Prostate gland (tissue), 2 donors: ENCODE measurements at regions not wholly inside any gene's neighbourhood (a gene's known extent, or its start where the extent isn't known, plus 50 kb on each side); places are given as distances from the start of the nearest gene placed in this dataset.
"Not testable (repeated sequence)": the region's sequence is repeated elsewhere in the genome, so short reads cannot be mapped to it uniquely, and the experiment has no call there.

ENCODE experiments used
- DNase-seq: peaks from one replicate; pipeline ENCODE4 v3.0.0-alpha.2; 2019; ENCODE audit warnings: low spot score
- H3K27ac ChIP-seq, 2 donors: fragments of 200-600 bp; sonication (generic); 2 replicates each; pipeline ENCODE4 v1.5.1; 2017 to 2019
- H3K27me3 ChIP-seq: fragments of 200-600 bp; sonication (generic); replicated peaks from 2 replicates; pipeline ENCODE4 v1.5.1; 2019; ENCODE audit not compliant: insufficient read depth
- H3K36me3 ChIP-seq, 2 donors: fragments of 200-600 bp; sonication (generic); 1 replicate in 1 of 2; 2 replicates in 1 of 2; pipeline versions ENCODE4 v1.5.1 to v1.8.1; 2017 to 2019
- H3K4me1 ChIP-seq: fragments of 200-600 bp; sonication (generic); replicated peaks from 2 replicates; pipeline ENCODE4 v1.5.1; 2019
- H3K4me3 ChIP-seq, 2 donors: fragments of 200-600 bp; sonication (generic); 2 replicates each; pipeline ENCODE4 v1.5.1; 2017 to 2019
- H3K9me3 ChIP-seq: fragments of 200-600 bp; sonication (generic); 2 replicates; pipeline ENCODE4 v1.5.1; 2017
- POLR2A ChIP-seq: fragments of 450-650 bp; IDR thresholded peaks from one replicate; pipeline ENCODE4 v1.6.1; 2016; ENCODE audit warnings: antibody characterized with exemption, mild to moderate bottlenecking
- POLR2AphosphoS5 ChIP-seq: sonication (generic); formaldehyde crosslinking; IDR thresholded peaks from one replicate; pipeline ENCODE4 v1.6.1; 2017; ENCODE audit warnings: antibody characterized with exemption
- WGBS: methylation state at CpG from one replicate; pipeline ENCODE4 v1.1.5; 2018; 5-methylcytosine and 5-hydroxymethylcytosine counted together
- intact Hi-C: fragments of 100-400 bp; cut with DNase I; formaldehyde crosslinking; loops from one replicate; pipeline ENCODE4 v1.14.2; 2022
- TF ChIP-seq, protein P1 (sequence below), 4 experiments: fragments of 200-600 bp in 2 of 4; fragments of 450-650 bp in 2 of 4; sonication (generic) in 2 of 4; IDR thresholded peaks; 1 replicate in 3 of 4; 2 replicates in 1 of 4; pipeline ENCODE4 v1.5.1; 2016 to 2019; ENCODE audit warnings: antibody characterized with exemption in 4 of 4, mild to moderate bottlenecking in 2 of 4, moderate library complexity in 2 of 4

- Histone ChIP-seq H3K36me3 (no peaks in the 10 kb centered on the region), H3K4me3 (no peak overlapping the region), H3K27me3 (no peaks in the 10 kb centered on the region), H3K27ac (no peak overlapping the region), H3K4me1 (no peaks in the 10 kb centered on the region), H3K9me3 (no peaks in the 10 kb centered on the region)
- intact Hi-C loops, result no loop called here
- TF ChIP-seq POLR2A (no peak), POLR2AphosphoS5 (no peak)
- TF ChIP-seq, protein P1, sequence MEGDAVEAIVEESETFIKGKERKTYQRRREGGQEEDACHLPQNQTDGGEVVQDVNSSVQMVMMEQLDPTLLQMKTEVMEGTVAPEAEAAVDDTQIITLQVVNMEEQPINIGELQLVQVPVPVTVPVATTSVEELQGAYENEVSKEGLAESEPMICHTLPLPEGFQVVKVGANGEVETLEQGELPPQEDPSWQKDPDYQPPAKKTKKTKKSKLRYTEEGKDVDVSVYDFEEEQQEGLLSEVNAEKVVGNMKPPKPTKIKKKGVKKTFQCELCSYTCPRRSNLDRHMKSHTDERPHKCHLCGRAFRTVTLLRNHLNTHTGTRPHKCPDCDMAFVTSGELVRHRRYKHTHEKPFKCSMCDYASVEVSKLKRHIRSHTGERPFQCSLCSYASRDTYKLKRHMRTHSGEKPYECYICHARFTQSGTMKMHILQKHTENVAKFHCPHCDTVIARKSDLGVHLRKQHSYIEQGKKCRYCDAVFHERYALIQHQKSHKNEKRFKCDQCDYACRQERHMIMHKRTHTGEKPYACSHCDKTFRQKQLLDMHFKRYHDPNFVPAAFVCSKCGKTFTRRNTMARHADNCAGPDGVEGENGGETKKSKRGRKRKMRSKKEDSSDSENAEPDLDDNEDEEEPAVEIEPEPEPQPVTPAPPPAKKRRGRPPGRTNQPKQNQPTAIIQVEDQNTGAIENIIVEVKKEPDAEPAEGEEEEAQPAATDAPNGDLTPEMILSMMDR (IDR thresholded peaks at IDR 0.05), result no peak
- 74% methylated on average over 5 of the region's 5 CpGs for WGBS
- no peak for DNase-seq
These were observed 148.1 kb downstream of the LMNTD1 start for GRCh38 chr12:25404955-25405354.

GRCh38 chr12:25401547-25402345 is 151.0 kb upstream of the KRAS start:
- no peaks in the 10 kb centered on the region for H3K4me1 ChIP-seq
- WGBS, result 77% methylated on average over 3 of the region's 3 CpGs
- no peak for TF ChIP-seq POLR2A
- no peaks in the 10 kb centered on the region for H3K36me3 ChIP-seq
- DNase-seq, result no peak
- no peak overlapping the region for H3K27ac ChIP-seq
- H3K4me3 ChIP-seq, result no peak overlapping the region
- no peaks in the 10 kb centered on the region for H3K9me3 ChIP-seq
- no peaks in the 10 kb centered on the region for H3K27me3 ChIP-seq
- intact Hi-C loops, result no loop called here

DNA sequence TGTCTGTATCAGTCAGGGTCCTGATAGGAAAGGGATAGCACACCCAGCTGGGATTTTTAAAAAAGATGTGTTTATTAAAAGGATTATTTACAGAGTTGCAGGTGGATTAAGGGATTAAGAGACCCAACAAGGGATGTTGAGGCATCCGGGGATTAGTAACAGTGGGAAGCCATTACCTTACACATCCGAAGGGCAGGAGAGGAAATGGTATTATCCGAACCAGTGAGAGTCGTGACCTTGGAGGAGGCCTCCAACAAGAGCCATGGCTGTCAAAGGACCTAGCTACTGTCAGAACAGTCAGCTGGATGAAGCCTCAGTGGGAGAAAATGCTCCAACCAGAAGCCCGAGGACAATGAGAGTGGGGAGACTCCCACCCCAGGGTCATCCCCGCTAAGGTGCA is 146.3 kb upstream of the KRAS start:
- H3K27me3 ChIP-seq, result no peaks in the 10 kb centered on the region
- H3K4me1 ChIP-seq, result no peaks in the 10 kb centered on the region
- TF ChIP-seq, protein P1 (IDR thresholded peaks at IDR 0.05), result no peak
- TF ChIP-seq POLR2A, result no peak
- TF ChIP-seq POLR2AphosphoS5, result no peak
- intact Hi-C loops, result no loop called here
- no peak overlapping the region for H3K4me3 ChIP-seq
- WGBS, result 82% methylated on average over 6 of the region's 6 CpGs
- H3K9me3 ChIP-seq, result no peaks in the 10 kb centered on the region
- no peak for DNase-seq
- H3K36me3 ChIP-seq, result no peaks in the 10 kb centered on the region
- no peak overlapping the region for H3K27ac ChIP-seq

GRCh38 chr12:25395227-25395626 is 144.5 kb upstream of the KRAS start:
- H3K27ac ChIP-seq, result no peak overlapping the region
- no peaks in the 10 kb centered on the region for H3K36me3 ChIP-seq
- H3K4me1 ChIP-seq, result no peaks in the 10 kb centered on the region
- H3K4me3 ChIP-seq, result no peak overlapping the region
- 48% methylated on average over 1 of the region's 1 CpG for WGBS
- H3K27me3 ChIP-seq, result no peaks in the 10 kb centered on the region
- intact Hi-C loops, result no loop called here
- TF ChIP-seq POLR2A, result no peak
- TF ChIP-seq, protein P1 (IDR thresholded peaks at IDR 0.05), result no peak
- no peak for TF ChIP-seq POLR2AphosphoS5
- H3K9me3 ChIP-seq, result no peaks in the 10 kb centered on the region
- no peak for DNase-seq

DNA sequence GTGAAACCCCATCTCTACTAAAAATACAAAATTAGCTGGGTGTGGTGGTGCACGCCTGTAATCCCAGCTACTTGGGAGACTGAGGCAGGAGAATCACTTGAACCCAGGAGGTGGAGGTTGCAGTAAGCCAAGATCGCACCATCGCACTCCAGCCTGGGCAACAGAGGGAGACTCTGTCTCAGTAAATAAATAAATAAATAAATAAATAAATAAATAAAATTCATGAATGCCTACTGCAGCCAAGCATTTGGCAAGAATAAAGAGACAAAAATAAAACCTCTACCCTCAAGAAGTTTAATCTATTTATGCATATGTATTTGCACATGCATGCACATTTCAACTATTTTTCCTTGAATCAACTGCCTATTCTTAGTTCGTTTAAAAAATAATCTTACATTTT is 144.0 kb upstream of the KRAS start:
- H3K27me3 ChIP-seq, H3K27ac ChIP-seq, H3K4me3 ChIP-seq, H3K4me1 ChIP-seq, H3K36me3 ChIP-seq, DNase-seq, H3K9me3 ChIP-seq, intact Hi-C loops: not testable (repeated sequence)
- WGBS, result 84% methylated on average over 4 of the region's 4 CpGs

DNA sequence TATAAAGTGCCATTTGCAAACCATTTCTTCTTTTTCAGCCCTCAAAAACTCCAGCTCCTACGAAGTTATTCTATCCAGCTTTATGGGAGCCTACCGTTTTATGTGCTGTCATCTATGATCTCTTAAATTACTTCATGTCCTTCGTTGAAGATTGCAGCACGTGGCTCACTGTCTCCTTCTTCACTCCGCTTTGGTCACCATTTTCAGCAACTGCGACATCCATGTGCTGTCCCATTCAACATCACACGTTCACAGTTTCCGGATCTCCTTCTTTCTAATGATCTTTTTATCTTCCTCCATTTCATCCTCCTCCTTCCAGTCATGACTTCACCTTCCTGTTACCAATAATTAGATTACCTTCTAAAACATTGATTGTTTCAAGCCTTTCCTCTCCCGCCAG is 143.3 kb upstream of the KRAS start:
- intact Hi-C loops, result no loop called here
- no peak overlapping the region for H3K27ac ChIP-seq
- no peaks in the 10 kb centered on the region for H3K36me3 ChIP-seq
- no peaks in the 10 kb centered on the region for H3K9me3 ChIP-seq
- H3K4me1 ChIP-seq, result no peaks in the 10 kb centered on the region
- no peaks in the 10 kb centered on the region for H3K27me3 ChIP-seq
- TF ChIP-seq POLR2AphosphoS5 (no peak), POLR2A (no peak)
- TF ChIP-seq, protein P1 (IDR thresholded peaks at IDR 0.05), result no peak
- no peak overlapping the region for H3K4me3 ChIP-seq
- DNase-seq, result no peak
- WGBS, result 80% methylated on average over 9 of the region's 9 CpGs

GRCh38 chr12:25391346-25391745 is 140.6 kb upstream of the KRAS start:
- H3K4me3 ChIP-seq, H3K27me3 ChIP-seq, H3K9me3 ChIP-seq, H3K27ac ChIP-seq, intact Hi-C loops, H3K4me1 ChIP-seq, DNase-seq, H3K36me3 ChIP-seq: not testable (repeated sequence)
- over 99% methylated on average over 14 of the region's 25 CpGs for WGBS
